ENCODE measurements at regions not wholly inside any gene's neighbourhood (a gene's known extent, or its start where the extent isn't known, plus 50 kb on each side); places are given as distances from the start of the nearest gene placed in this dataset.

- H3K27me3 Mint-ChIP-seq (ENCODE audit: low read depth in 3 of 3) = peaks cover 0 to 3% (median 0%) of the 10 kb centered on the region in 3 donors
- peaks cover 4 to 10% (median 9%) of the 10 kb centered on the region in 6 donors for H3K9me3 Mint-ChIP-seq
- H3K4me1 Mint-ChIP-seq = no peaks in the 10 kb centered on the region
- no peak for DNase-seq
- no peaks in the 10 kb centered on the region for H3K36me3 Mint-ChIP-seq
- H3K4me3 Mint-ChIP-seq = no peak overlapping the region
- H3K27ac Mint-ChIP-seq = no peak overlapping the region
These were observed 186.2 kb downstream of the ANKRD50 start for GRCh38 chr4:124526331-124526730.

GRCh38 chr4:124526769-124527168 is 185.8 kb downstream of the ANKRD50 start:
- peaks cover 4 to 10% (median 9%) of the 10 kb centered on the region in 6 donors for H3K9me3 Mint-ChIP-seq
- no peaks in the 10 kb centered on the region for H3K4me1 Mint-ChIP-seq
- no peak overlapping the region for H3K27ac Mint-ChIP-seq
- peaks cover 0 to 3% (median 0%) of the 10 kb centered on the region in 3 donors for H3K27me3 Mint-ChIP-seq (ENCODE audit: low read depth in 3 of 3)
- DNase-seq = no peak
- H3K4me3 Mint-ChIP-seq = no peak overlapping the region
- no peaks in the 10 kb centered on the region for H3K36me3 Mint-ChIP-seq

- no peaks in the 10 kb centered on the region for H3K4me1 Mint-ChIP-seq
- no peak for DNase-seq
- H3K9me3 Mint-ChIP-seq = peaks cover 4 to 10% (median 8%) of the 10 kb centered on the region in 6 donors
- no peaks in the 10 kb centered on the region for H3K36me3 Mint-ChIP-seq
- no peak overlapping the region for H3K4me3 Mint-ChIP-seq
- H3K27me3 Mint-ChIP-seq (ENCODE audit: low read depth in 3 of 3) = peaks cover 0 to 3% (median 0%) of the 10 kb centered on the region in 3 donors
- H3K27ac Mint-ChIP-seq = no peak overlapping the region
These were observed 185.2 kb downstream of the ANKRD50 start for GRCh38 chr4:124527364-124527763.

GRCh38 chr4:124529131-124529530 is 183.4 kb downstream of the ANKRD50 start:
- Mint-ChIP-seq H3K36me3 (no peaks in the 10 kb centered on the region), H3K4me1 (no peaks in the 10 kb centered on the region), H3K27ac (no peak overlapping the region), H3K27me3 (ENCODE audit: low read depth in 3 of 3) (peaks cover 0 to 3% (median 0%) of the 10 kb centered on the region in 3 donors), H3K9me3 (peaks cover 1 to 10% (median 6%) of the 10 kb centered on the region in 6 donors), H3K4me3 (no peak overlapping the region)
- DNase-seq = no peak

- Mint-ChIP-seq H3K27ac (no peak overlapping the region), H3K36me3 (no peaks in the 10 kb centered on the region), H3K4me1 (no peaks in the 10 kb centered on the region), H3K27me3 (ENCODE audit: low read depth in 3 of 3) (peaks cover 0 to 3% (median 0%) of the 10 kb centered on the region in 3 donors), H3K9me3 (peaks cover 0 to 10% (median 5%) of the 10 kb centered on the region in 6 donors), H3K4me3 (no peak overlapping the region)
- no peak for DNase-seq
These were observed 182.0 kb downstream of the ANKRD50 start for GRCh38 chr4:124530464-124531077.

- DNase-seq = no peak
- Mint-ChIP-seq H3K4me3 (no peak overlapping the region), H3K27me3 (ENCODE audit: low read depth in 3 of 3) (peaks cover 0 to 2% (median 0%) of the 10 kb centered on the region in 3 donors), H3K4me1 (no peaks in the 10 kb centered on the region), H3K9me3 (peaks cover 0 to 10% (median 0%) of the 10 kb centered on the region in 6 donors), H3K36me3 (no peaks in the 10 kb centered on the region), H3K27ac (no peak overlapping the region)
These were observed 178.4 kb downstream of the ANKRD50 start for GRCh38 chr4:124534131-124534530.

GRCh38 chr4:124535003-124535402 is 177.5 kb downstream of the ANKRD50 start:
- H3K27ac Mint-ChIP-seq = no peak overlapping the region
- no peak for DNase-seq
- no peaks in the 10 kb centered on the region for H3K36me3 Mint-ChIP-seq
- H3K27me3 Mint-ChIP-seq (ENCODE audit: low read depth in 3 of 3) = peaks cover 0 to 2% (median 0%) of the 10 kb centered on the region in 3 donors
- peaks cover 0 to 10% (median 0%) of the 10 kb centered on the region in 6 donors for H3K9me3 Mint-ChIP-seq
- H3K4me1 Mint-ChIP-seq = no peaks in the 10 kb centered on the region
- no peak overlapping the region for H3K4me3 Mint-ChIP-seq

- peaks cover 0 to 2% (median 0%) of the 10 kb centered on the region in 3 donors for H3K27me3 Mint-ChIP-seq (ENCODE audit: low read depth in 3 of 3)
- no peak overlapping the region for H3K4me3 Mint-ChIP-seq
- H3K9me3 Mint-ChIP-seq = peaks cover 0 to 5% (median 0%) of the 10 kb centered on the region in 6 donors
- H3K4me1 Mint-ChIP-seq = no peaks in the 10 kb centered on the region
- H3K36me3 Mint-ChIP-seq = no peaks in the 10 kb centered on the region
- H3K27ac Mint-ChIP-seq = no peak overlapping the region
- DNase-seq = no peak
These were observed 175.6 kb downstream of the ANKRD50 start for GRCh38 chr4:124536946-124537345.

- Mint-ChIP-seq H3K9me3 (peaks cover 0 to 7% (median 0%) of the 10 kb centered on the region in 6 donors), H3K27me3 (ENCODE audit: low read depth in 3 of 3) (peaks cover 0 to 2% (median 0%) of the 10 kb centered on the region in 3 donors), H3K4me3 (no peak overlapping the region), H3K27ac (no peak overlapping the region), H3K36me3 (no peaks in the 10 kb centered on the region), H3K4me1 (no peaks in the 10 kb centered on the region)
- no peak for DNase-seq
These were observed 174.6 kb downstream of the ANKRD50 start for GRCh38 chr4:124537971-124538370.

GRCh38 chr4:124540014-124540413 is 172.5 kb downstream of the ANKRD50 start:
- Mint-ChIP-seq H3K36me3 (no peaks in the 10 kb centered on the region), H3K4me1 (no peaks in the 10 kb centered on the region), H3K27ac (no peak overlapping the region), H3K9me3 (peaks cover 0 to 10% (median 0%) of the 10 kb centered on the region in 6 donors), H3K27me3 (ENCODE audit: low read depth in 3 of 3) (peaks cover 0 to 2% (median 0%) of the 10 kb centered on the region in 3 donors), H3K4me3 (no peak overlapping the region)
- DNase-seq = no peak

GRCh38 chr4:124541652-124542420 is 170.7 kb downstream of the ANKRD50 start:
- H3K27ac Mint-ChIP-seq = no peak overlapping the region
- H3K36me3 Mint-ChIP-seq = no peaks in the 10 kb centered on the region
- peaks cover 0 to 14% (median 2%) of the 10 kb centered on the region in 6 donors for H3K9me3 Mint-ChIP-seq
- H3K4me3 Mint-ChIP-seq = no peak overlapping the region
- no peaks in the 10 kb centered on the region for H3K4me1 Mint-ChIP-seq
- H3K27me3 Mint-ChIP-seq (ENCODE audit: low read depth in 3 of 3) = no peaks in the 10 kb centered on the region
- no peak for DNase-seq

- H3K36me3 Mint-ChIP-seq = no peaks in the 10 kb centered on the region
- peaks cover 3 to 21% (median 6%) of the 10 kb centered on the region in 6 donors for H3K9me3 Mint-ChIP-seq
These were observed 156.6 kb downstream of the ANKRD50 start for GRCh38 chr4:124555959-124556358.

GRCh38 chr4:124564121-124564520 is 148.4 kb downstream of the ANKRD50 start:
- H3K27ac Mint-ChIP-seq = no peak overlapping the region
- peaks cover 0 to 2% (median 0%) of the 10 kb centered on the region in 3 donors for H3K27me3 Mint-ChIP-seq (ENCODE audit: low read depth in 3 of 3)
- no peaks in the 10 kb centered on the region for H3K36me3 Mint-ChIP-seq
- H3K4me1 Mint-ChIP-seq = no peaks in the 10 kb centered on the region
- no peak overlapping the region for H3K4me3 Mint-ChIP-seq
- no peak for DNase-seq
- H3K9me3 Mint-ChIP-seq = peaks cover 0 to 20% (median 6%) of the 10 kb centered on the region in 6 donors

More at GRCh38 chr4:124555959-124556358, 156.6 kb downstream of the ANKRD50 start:
- H3K4me3 Mint-ChIP-seq = no peak overlapping the region
- no peak for DNase-seq
- H3K27ac Mint-ChIP-seq = no peak overlapping the region
- no peaks in the 10 kb centered on the region for H3K27me3 Mint-ChIP-seq (ENCODE audit: low read depth in 3 of 3)
- no peaks in the 10 kb centered on the region for H3K4me1 Mint-ChIP-seq

GRCh38 chr4:124565371-124565770 is 147.2 kb downstream of the ANKRD50 start:
- Mint-ChIP-seq H3K4me3 (no peak overlapping the region), H3K4me1 (no peaks in the 10 kb centered on the region), H3K27ac (no peak overlapping the region), H3K36me3 (no peaks in the 10 kb centered on the region), H3K27me3 (ENCODE audit: low read depth in 3 of 3) (peaks cover 0 to 2% (median 0%) of the 10 kb centered on the region in 3 donors), H3K9me3 (peaks cover 0 to 19% (median 4%) of the 10 kb centered on the region in 6 donors)
- no peak for DNase-seq

All from immature natural killer cell (primary cell).